Central memory CD8-positive, alpha-beta T cell (primary cell): ENCODE measurements at regions not wholly inside any gene's neighbourhood (a gene's known extent, or its start where the extent isn't known, plus 50 kb on each side); places are given as distances from the start of the nearest gene placed in this dataset.

Experiments used
- ATAC-seq: fragments of 150-1000 bp; cut with Tn5 transposase; replicated peaks from 2 replicates; pipeline ENCODE4 v1.10.0; 2022; ENCODE audit warnings: mild to moderate bottlenecking, moderate FRiP score, moderate number of reproducible peaks; ENCODE audit not compliant: poor library complexity, severe bottlenecking; ENCODE audit errors: extremely low read depth
- DNase-seq, 2 donors: peaks; one replicate each; pipeline ENCODE4 v3.0.0; 2021; ENCODE audit warnings: low spot score in 2 of 2
- H3K27ac Mint-ChIP-seq: one replicate; pipeline ENCODE4 v1.8.0; 2022; ENCODE audit warnings: low read depth, mild to moderate bottlenecking, moderate library complexity, mixed read lengths
- H3K27me3 Mint-ChIP-seq: one replicate; pipeline ENCODE4 v1.8.0; 2022; ENCODE audit warnings: mixed read lengths
- H3K36me3 Mint-ChIP-seq: one replicate; pipeline ENCODE4 v1.8.0; 2022; ENCODE audit warnings: mild to moderate bottlenecking, moderate library complexity, mixed read lengths; ENCODE audit not compliant: insufficient read depth
- H3K4me1 Mint-ChIP-seq: one replicate; pipeline ENCODE4 v1.8.0; 2022; ENCODE audit warnings: mixed read lengths
- H3K4me3 Mint-ChIP-seq: one replicate; pipeline ENCODE4 v1.8.0; 2022; ENCODE audit warnings: mild to moderate bottlenecking, moderate library complexity, mixed read lengths
- H3K9me3 Mint-ChIP-seq: one replicate; pipeline ENCODE4 v1.8.0; 2022; ENCODE audit warnings: mixed read lengths

GRCh38 chr14:87691042-87691881 is 301.7 kb downstream of the GALC start:
- peaks cover 2% of the 10 kb centered on the region for H3K36me3 Mint-ChIP-seq
- H3K4me1 Mint-ChIP-seq, result no peaks in the 10 kb centered on the region
- DNase-seq (no peak), ATAC-seq (no peak)
- H3K27me3 Mint-ChIP-seq, result no peaks in the 10 kb centered on the region
- no peaks in the 10 kb centered on the region for H3K9me3 Mint-ChIP-seq
- no peak overlapping the region for H3K27ac Mint-ChIP-seq
- H3K4me3 Mint-ChIP-seq, result no peak overlapping the region

DNA sequence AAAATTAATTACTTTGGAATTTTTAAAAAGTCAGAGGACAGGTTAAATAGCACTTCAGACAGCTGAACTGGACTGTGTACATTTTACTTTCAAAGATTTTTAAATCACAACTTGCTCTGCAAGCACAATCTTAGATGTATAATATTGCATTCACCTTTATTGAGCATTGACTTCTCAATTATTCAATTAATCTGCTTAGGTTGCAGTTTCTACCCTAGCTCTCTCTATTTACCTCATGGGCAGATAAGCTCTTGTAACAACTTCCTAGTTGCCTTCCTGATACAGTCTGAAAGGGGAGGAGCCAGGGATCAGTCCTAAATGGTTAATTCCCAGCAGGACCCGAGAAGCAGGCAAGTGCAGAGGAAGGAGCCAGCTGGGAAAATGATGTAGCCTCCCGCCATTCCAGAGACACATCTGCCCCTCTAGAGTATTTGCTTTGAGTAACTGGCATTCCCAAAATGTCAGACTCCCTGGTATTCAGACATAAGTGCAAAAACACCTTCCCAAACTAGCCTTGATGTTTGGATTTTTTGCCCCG is 302.8 kb downstream of the GALC start:
- H3K4me1 Mint-ChIP-seq, result no peaks in the 10 kb centered on the region
- ATAC-seq (no peak), DNase-seq (no peak)
- H3K4me3 Mint-ChIP-seq, result no peak overlapping the region
- H3K9me3 Mint-ChIP-seq, result no peaks in the 10 kb centered on the region
- H3K27ac Mint-ChIP-seq, result no peak overlapping the region
- H3K36me3 Mint-ChIP-seq, result peaks cover 2% of the 10 kb centered on the region
- H3K27me3 Mint-ChIP-seq, result no peaks in the 10 kb centered on the region

DNA sequence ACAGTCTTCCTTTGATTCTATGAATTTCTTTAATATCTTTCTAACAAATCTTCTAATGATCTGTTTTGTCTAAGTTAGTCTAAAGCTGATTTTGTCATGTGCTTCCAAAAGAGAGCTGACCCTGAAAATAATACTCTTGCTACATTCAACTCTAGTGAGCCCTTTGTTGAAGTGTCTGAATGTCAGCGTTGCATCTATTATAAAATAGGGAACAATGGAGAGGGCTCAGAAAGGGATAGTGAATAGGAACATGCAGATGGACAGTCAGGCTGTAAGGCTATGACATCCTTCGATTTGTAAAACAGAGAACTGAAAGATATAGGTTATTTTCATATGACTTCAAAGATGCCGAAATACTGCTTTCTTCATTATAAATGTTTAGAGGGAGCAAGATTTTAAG is 304.5 kb downstream of the GALC start:
- no peak overlapping the region for H3K27ac Mint-ChIP-seq
- ATAC-seq (no peak), DNase-seq (no peak)
- H3K27me3 Mint-ChIP-seq, result no peaks in the 10 kb centered on the region
- H3K4me3 Mint-ChIP-seq, result no peak overlapping the region
- H3K9me3 Mint-ChIP-seq, result no peaks in the 10 kb centered on the region
- H3K4me1 Mint-ChIP-seq, result no peaks in the 10 kb centered on the region
- H3K36me3 Mint-ChIP-seq, result peaks cover 2% of the 10 kb centered on the region

GRCh38 chr14:87687420-87687819 is 305.6 kb downstream of the GALC start:
- Mint-ChIP-seq H3K36me3 (peaks cover 2% of the 10 kb centered on the region), H3K27ac (no peak overlapping the region), H3K4me1 (no peaks in the 10 kb centered on the region), H3K27me3 (no peaks in the 10 kb centered on the region), H3K9me3 (no peaks in the 10 kb centered on the region), H3K4me3 (no peak overlapping the region)
- DNase-seq (no peak), ATAC-seq (no peak)

GRCh38 chr14:87686746-87687145 is 306.2 kb downstream of the GALC start:
- Mint-ChIP-seq H3K4me1 (no peaks in the 10 kb centered on the region), H3K9me3 (no peaks in the 10 kb centered on the region), H3K27me3 (no peaks in the 10 kb centered on the region), H3K27ac (no peak overlapping the region), H3K36me3 (peaks cover 2% of the 10 kb centered on the region), H3K4me3 (no peak overlapping the region)
- no peak for DNase-seq
- no peak for ATAC-seq

DNA sequence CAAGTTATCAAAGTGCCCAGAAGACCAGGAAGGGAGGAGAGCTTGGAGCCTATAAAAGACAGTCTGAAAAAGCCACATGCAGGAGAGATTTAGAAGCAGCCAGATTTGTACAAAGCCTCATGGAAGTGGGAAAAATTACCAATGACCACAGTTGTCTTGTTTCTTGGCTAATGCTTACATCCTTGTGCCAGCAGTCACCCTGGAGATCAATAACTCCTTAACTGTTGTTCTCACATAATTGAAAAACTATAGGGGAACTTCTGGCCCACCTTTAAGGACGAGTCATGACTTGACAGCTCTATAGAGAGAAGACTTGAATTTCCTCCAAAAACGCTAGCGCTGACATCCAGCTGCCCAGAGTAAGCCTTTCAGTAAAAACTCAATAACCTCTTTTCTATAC is 313.1 kb downstream of the GALC start:
- Mint-ChIP-seq H3K27me3 (no peaks in the 10 kb centered on the region), H3K9me3 (peaks cover 8% of the 10 kb centered on the region), H3K36me3 (no peaks in the 10 kb centered on the region), H3K27ac (no peak overlapping the region), H3K4me3 (no peak overlapping the region), H3K4me1 (no peaks in the 10 kb centered on the region)
- ATAC-seq, result no peak
- DNase-seq, result no peak

GRCh38 chr14:87678624-87679023 is 314.4 kb downstream of the GALC start:
- Mint-ChIP-seq H3K9me3 (peaks cover 8% of the 10 kb centered on the region), H3K27me3 (no peaks in the 10 kb centered on the region), H3K4me1 (no peaks in the 10 kb centered on the region), H3K36me3 (no peaks in the 10 kb centered on the region), H3K4me3 (no peak overlapping the region), H3K27ac (no peak overlapping the region)
- DNase-seq (no peak), ATAC-seq (no peak)

DNA sequence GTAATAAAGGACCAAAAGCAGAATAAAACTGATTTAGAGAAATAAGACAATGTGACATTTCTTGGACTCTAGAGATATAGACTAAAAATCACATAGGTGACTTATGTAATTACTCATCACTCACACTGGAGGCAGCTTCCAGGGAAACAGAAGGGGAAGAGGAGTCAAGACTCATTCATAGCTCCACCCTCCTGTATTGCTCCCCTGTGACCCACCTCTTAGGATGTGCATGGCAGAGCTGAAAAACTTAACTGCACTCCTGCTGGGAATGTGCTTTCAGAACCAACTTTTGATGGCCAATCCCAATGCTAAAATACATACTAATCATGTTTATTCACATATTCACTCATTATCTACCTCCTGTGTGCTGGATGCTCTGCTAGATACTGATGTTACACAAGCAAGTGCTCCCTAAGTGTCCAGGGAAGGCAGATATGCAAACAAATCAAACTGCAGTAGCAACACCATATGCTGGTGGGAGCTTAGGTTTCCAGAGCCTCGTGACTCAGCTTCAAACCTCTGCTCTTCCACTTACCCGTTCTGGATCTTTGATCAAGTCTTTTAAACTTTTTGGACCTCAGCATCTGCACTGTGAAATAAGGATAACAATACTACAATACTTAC is 316.1 kb downstream of the GALC start:
- peaks cover 12% of the 10 kb centered on the region for H3K9me3 Mint-ChIP-seq
- DNase-seq (no peak), ATAC-seq (no peak)
- no peaks in the 10 kb centered on the region for H3K4me1 Mint-ChIP-seq
- H3K4me3 Mint-ChIP-seq, result no peak overlapping the region
- no peaks in the 10 kb centered on the region for H3K36me3 Mint-ChIP-seq
- H3K27ac Mint-ChIP-seq, result no peak overlapping the region
- H3K27me3 Mint-ChIP-seq, result no peaks in the 10 kb centered on the region

DNA sequence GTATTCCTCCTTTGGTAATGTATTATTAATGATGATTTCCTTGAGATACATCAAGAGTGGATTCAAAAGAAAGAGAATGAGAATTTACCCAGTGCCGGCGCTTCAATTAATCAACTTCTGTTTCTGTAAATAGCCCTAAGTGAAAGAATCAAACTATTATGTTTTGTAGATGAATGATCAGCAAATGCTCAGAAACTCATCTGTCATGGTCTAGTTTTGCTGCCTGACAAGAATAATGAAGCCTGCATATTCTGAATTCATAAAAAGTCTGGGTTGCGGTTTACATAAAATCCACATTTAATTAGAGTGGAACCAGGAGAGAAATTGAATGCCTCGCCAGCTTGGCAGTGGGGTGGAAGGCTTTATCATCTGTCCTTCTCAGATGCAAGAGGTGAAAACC is 325.3 kb downstream of the GALC start:
- ATAC-seq, result no peak

DNA sequence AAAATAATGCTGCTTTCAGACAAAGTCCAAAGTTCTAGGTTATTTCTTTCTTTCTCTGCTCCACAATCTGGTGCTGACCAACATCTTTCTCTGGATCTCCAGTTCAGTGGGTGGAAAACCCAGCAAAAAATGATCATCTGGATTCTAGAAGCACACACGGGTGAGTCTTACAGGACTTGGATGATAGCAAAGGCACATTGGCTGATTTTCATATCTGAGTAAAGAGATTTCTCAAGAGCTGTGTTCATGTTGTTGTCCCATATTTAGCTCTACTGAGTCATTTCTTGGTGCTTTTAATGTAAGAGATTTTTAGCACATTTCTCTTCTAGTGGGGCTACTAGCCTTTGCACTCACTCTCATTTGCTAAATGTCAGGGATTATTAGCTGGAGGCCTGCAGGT is 336.7 kb downstream of the GALC start:
- Mint-ChIP-seq H3K27ac (no peak overlapping the region), H3K4me1 (no peaks in the 10 kb centered on the region), H3K9me3 (peaks cover 9% of the 10 kb centered on the region), H3K4me3 (no peak overlapping the region), H3K27me3 (no peaks in the 10 kb centered on the region), H3K36me3 (no peaks in the 10 kb centered on the region)
- DNase-seq (no peak), ATAC-seq (no peak)

More for the DNA sequence above, 325.3 kb downstream of the GALC start:
- no peak for DNase-seq
- H3K36me3 Mint-ChIP-seq, result no peaks in the 10 kb centered on the region
- peaks cover 16% of the 10 kb centered on the region for H3K9me3 Mint-ChIP-seq
- no peaks in the 10 kb centered on the region for H3K4me1 Mint-ChIP-seq
- no peak overlapping the region for H3K4me3 Mint-ChIP-seq
- no peak overlapping the region for H3K27ac Mint-ChIP-seq
- no peaks in the 10 kb centered on the region for H3K27me3 Mint-ChIP-seq

DNA sequence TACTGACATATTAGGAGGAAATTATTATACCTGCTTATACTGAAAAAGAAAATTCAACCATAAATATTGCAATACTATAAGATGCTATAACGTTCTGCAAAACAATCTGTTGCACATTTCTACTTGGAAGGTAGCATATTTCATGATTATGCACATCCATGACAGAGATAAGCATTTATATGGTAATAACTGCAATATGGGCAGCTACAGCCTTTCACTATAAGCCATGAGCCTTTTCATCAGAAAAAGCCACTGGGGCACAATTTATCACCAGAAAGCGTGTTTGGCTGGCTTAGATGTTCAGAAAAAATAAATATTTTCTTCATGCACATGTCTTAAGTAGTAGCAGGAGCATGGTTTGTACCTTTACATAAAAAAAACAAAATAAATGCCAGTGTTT is 340.7 kb downstream of the GALC start:
- no peaks in the 10 kb centered on the region for H3K4me1 Mint-ChIP-seq
- peaks cover 20% of the 10 kb centered on the region for H3K9me3 Mint-ChIP-seq
- H3K4me3 Mint-ChIP-seq, result no peak overlapping the region
- DNase-seq (no peak), ATAC-seq (no peak)
- H3K36me3 Mint-ChIP-seq, result no peaks in the 10 kb centered on the region
- no peaks in the 10 kb centered on the region for H3K27me3 Mint-ChIP-seq
- no peak overlapping the region for H3K27ac Mint-ChIP-seq

GRCh38 chr14:87644689-87645088 is 348.3 kb downstream of the GALC start:
- H3K36me3 Mint-ChIP-seq, result no peaks in the 10 kb centered on the region
- H3K27me3 Mint-ChIP-seq, result no peaks in the 10 kb centered on the region
- no peak for DNase-seq
- ATAC-seq, result no peak
- peaks cover 24% of the 10 kb centered on the region for H3K9me3 Mint-ChIP-seq
- no peak overlapping the region for H3K4me3 Mint-ChIP-seq
- no peaks in the 10 kb centered on the region for H3K4me1 Mint-ChIP-seq
- H3K27ac Mint-ChIP-seq, result no peak overlapping the region

DNA sequence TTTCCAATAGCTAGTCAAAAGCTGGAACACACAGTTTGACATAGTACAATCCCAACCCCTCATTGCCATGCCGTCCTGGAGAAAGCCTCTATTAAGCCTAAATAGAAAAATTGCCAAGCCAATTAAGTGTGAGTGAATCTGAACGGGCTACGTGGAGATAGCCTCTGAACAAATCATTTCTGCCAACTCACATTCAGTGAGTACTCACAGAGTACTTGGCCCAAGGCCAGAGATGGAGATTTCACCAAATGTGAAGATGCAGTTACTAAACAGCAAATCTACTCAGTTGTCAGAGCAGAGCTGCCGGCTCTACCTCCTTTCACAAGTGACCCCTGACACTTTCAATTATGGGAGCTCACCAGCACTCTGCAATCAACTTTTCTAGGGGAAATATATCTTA is 350.0 kb downstream of the GALC start:
- Mint-ChIP-seq H3K9me3 (peaks cover 12% of the 10 kb centered on the region), H3K27me3 (no peaks in the 10 kb centered on the region), H3K4me1 (no peaks in the 10 kb centered on the region), H3K4me3 (no peak overlapping the region), H3K27ac (no peak overlapping the region), H3K36me3 (no peaks in the 10 kb centered on the region)
- no peak for ATAC-seq
- DNase-seq, result no peak
